HEK293 (cell line): ENCODE measurements at regions not wholly inside any gene's neighbourhood (a gene's known extent, or its start where the extent isn't known, plus 50 kb on each side); places are given as distances from the start of the nearest gene placed in this dataset.

ENCODE experiments used
- CTCF ChIA-PET: fragments of 350-600 bp; formaldehyde crosslinking; extraction: SDS; loops from one replicate; lab custom pipeline; 2021; ENCODE audit warnings: antibody characterized with exemption; lab: Yijun Ruan, JAX
- POLR2A ChIA-PET: fragments of 300-600 bp; formaldehyde crosslinking; extraction: SDS; loops from one replicate; lab custom pipeline; 2020; ENCODE audit warnings: antibody characterized with exemption, inconsistent platforms; lab: Yijun Ruan, JAX
- H3K27ac ChIP-seq: fragments of 200-500 bp; sonication (Bioruptor generic); 2 replicates; pipeline ENCODE4 v1.5.1; 2014; ENCODE audit warnings: low read depth, low read length, control low read depth, inconsistent platforms; ENCODE audit errors: extremely low read depth
- H3K36me3 ChIP-seq, 2 experiments: fragments of 200-500 bp in 1 of 2; sonication (Bioruptor generic) in 1 of 2; 1 replicate in 1 of 2; 2 replicates in 1 of 2; pipeline ENCODE4 v1.5.1; 2014 to 2017; ENCODE audit warnings: inconsistent platforms in 2 of 2, low read length in 2 of 2; ENCODE audit not compliant: control insufficient read depth in 2 of 2, insufficient read depth in 1 of 2
- H3K4me1 ChIP-seq: fragments of 200-500 bp; sonication (Bioruptor generic); 2 replicates; pipeline ENCODE4 v1.5.1; 2014; ENCODE audit warnings: mild to moderate bottlenecking, low read length, inconsistent platforms; ENCODE audit not compliant: control insufficient read depth, insufficient read depth
- H3K4me3 ChIP-seq: 2 replicates; pipeline ENCODE4 v1.5.1; 2011; ENCODE audit warnings: low read depth, mild to moderate bottlenecking, control low read depth, low read length, moderate library complexity
- H3K9me3 ChIP-seq: fragments of 200-500 bp; sonication (Bioruptor generic); 2 replicates; pipeline ENCODE4 v1.5.1; 2014; ENCODE audit warnings: low read depth, low read length, inconsistent platforms; ENCODE audit not compliant: control insufficient read depth, insufficient read depth
- BCL11B ChIP-seq: fragments of 450-650 bp; formaldehyde crosslinking; IDR thresholded peaks from 2 replicates; pipeline ENCODE4 v1.5.1; 2016; ENCODE audit warnings: low read depth, missing biosample characterization, missing genetic modification characterization
- KLF17 ChIP-seq: fragments of 450-650 bp; formaldehyde crosslinking; IDR thresholded peaks from 2 replicates; pipeline ENCODE4 v1.5.1; 2016; ENCODE audit warnings: missing biosample characterization, missing genetic modification characterization
- PBX3 ChIP-seq: sonication (generic); formaldehyde crosslinking; IDR thresholded peaks from 2 replicates; pipeline ENCODE4 v1.8.1; 2022; ENCODE audit warnings: mild to moderate bottlenecking, moderate library complexity, missing genetic modification reagents
- SCRT1 ChIP-seq: fragments of 450-650 bp; formaldehyde crosslinking; IDR thresholded peaks from 2 replicates; pipeline ENCODE4 v1.5.1; 2016; ENCODE audit warnings: missing biosample characterization, missing genetic modification characterization, borderline replicate concordance
- TRIM28 ChIP-seq: IDR thresholded peaks from 2 replicates; pipeline ENCODE4 v1.6.1; 2011; ENCODE audit warnings: low read length, control low read depth, borderline replicate concordance
- WT1 ChIP-seq: fragments of 450-650 bp; formaldehyde crosslinking; IDR thresholded peaks from 2 replicates; pipeline ENCODE4 v1.5.1; 2016; ENCODE audit warnings: missing biosample characterization, missing genetic modification characterization
- YY1 ChIP-seq: fragments of 450-650 bp; formaldehyde crosslinking; IDR thresholded peaks from 2 replicates; pipeline ENCODE4 v1.5.1; 2018; ENCODE audit warnings: missing biosample characterization, missing genetic modification characterization
- ZBTB10 ChIP-seq: fragments of 450-650 bp; formaldehyde crosslinking; IDR thresholded peaks from 2 replicates; pipeline ENCODE4 v1.5.1; 2016; ENCODE audit warnings: missing biosample characterization, missing genetic modification characterization
- ZFP41 ChIP-seq: fragments of 450-650 bp; formaldehyde crosslinking; IDR thresholded peaks from 2 replicates; pipeline ENCODE4 v1.5.1; 2016; ENCODE audit warnings: missing biosample characterization, missing genetic modification characterization, borderline replicate concordance
- ZNF121 ChIP-seq: fragments of 450-650 bp; formaldehyde crosslinking; IDR thresholded peaks from 2 replicates; pipeline ENCODE4 v1.5.1; 2016; ENCODE audit warnings: missing biosample characterization, missing genetic modification characterization
- ZNF2 ChIP-seq: fragments of 450-650 bp; formaldehyde crosslinking; IDR thresholded peaks from 2 replicates; pipeline ENCODE4 v1.5.1; 2016; ENCODE audit warnings: missing biosample characterization, missing genetic modification characterization
- ZNF292 ChIP-seq: fragments of 450-650 bp; formaldehyde crosslinking; IDR thresholded peaks from 2 replicates; pipeline ENCODE4 v1.5.1; 2016; ENCODE audit warnings: low read depth, missing biosample characterization, missing genetic modification characterization, borderline replicate concordance
- ZNF513 ChIP-seq: fragments of 450-650 bp; IDR thresholded peaks from 2 replicates; pipeline ENCODE4 v1.5.1; 2018; ENCODE audit warnings: missing biosample characterization, missing genetic modification characterization
- ZNF518A ChIP-seq: fragments of 450-650 bp; formaldehyde crosslinking; conservative IDR thresholded peaks from 2 replicates; pipeline ENCODE4 v1.5.1; 2016; ENCODE audit warnings: low read depth, missing biosample characterization, missing genetic modification characterization
- ZNF548 ChIP-seq: fragments of 450-650 bp; formaldehyde crosslinking; IDR thresholded peaks from 2 replicates; pipeline ENCODE4 v1.5.1; 2016; ENCODE audit warnings: missing biosample characterization, missing genetic modification characterization
- ZNF549 ChIP-seq: fragments of 450-650 bp; IDR thresholded peaks from 2 replicates; pipeline ENCODE4 v1.5.1; 2018; ENCODE audit warnings: missing biosample characterization, missing genetic modification characterization, mild to moderate bottlenecking, inconsistent platforms, moderate library complexity
- ZNF555 ChIP-seq: fragments of 450-650 bp; formaldehyde crosslinking; conservative IDR thresholded peaks from 2 replicates; pipeline ENCODE4 v1.5.1; 2017; ENCODE audit warnings: missing biosample characterization, mild to moderate bottlenecking, missing genetic modification characterization, inconsistent platforms
- ZNF585B ChIP-seq: fragments of 450-650 bp; formaldehyde crosslinking; IDR thresholded peaks from 2 replicates; pipeline ENCODE4 v1.5.1; 2016; ENCODE audit warnings: missing biosample characterization, missing genetic modification characterization

GRCh38 chr2:495745-496275, 181.4 kb downstream of the TMEM18 start:
- H3K4me3 ChIP-seq, result no peak overlapping the region
- no peaks in the 10 kb centered on the region for H3K4me1 ChIP-seq
- ChIA-PET CTCF (no interaction called here), POLR2A (no interaction called here)
- no peak overlapping the region for H3K27ac ChIP-seq
- TF ChIP-seq ZNF518A (tag by site-specific recombination) (no peak), ZNF548 (tag by site-specific recombination) (no peak), WT1 (tag by site-specific recombination) (no peak), ZNF2 (no peak), TRIM28 (no peak), ZNF585B (tag by site-specific recombination) (no peak), ZNF292 (no peak), ZBTB10 (tag by site-specific recombination) (no peak), ZNF555 (tag by site-specific recombination) (no peak), ZNF513 (tag by site-specific recombination) (no peak), ZNF121 (tag by site-specific recombination) (no peak), ZNF549 (no peak)
- no peaks in the 10 kb centered on the region for H3K36me3 ChIP-seq
- H3K9me3 ChIP-seq, result no peaks in the 10 kb centered on the region

- Histone ChIP-seq H3K4me3 (no peak overlapping the region), H3K36me3 (no peaks in the 10 kb centered on the region), H3K27ac (no peak overlapping the region), H3K9me3 (no peaks in the 10 kb centered on the region), H3K4me1 (no peaks in the 10 kb centered on the region)
- ChIA-PET POLR2A (no interaction called here), CTCF (no interaction called here)
- TF ChIP-seq PBX3 (CRISPR knock-in tag), result no peak
- TF ChIP-seq BCL11B (tag by site-specific recombination), result no peak
- no peak for TF ChIP-seq YY1 (tag by site-specific recombination)
- no peak for TF ChIP-seq ZFP41 (tag by site-specific recombination)
- no peak for TF ChIP-seq KLF17 (tag by site-specific recombination)
- TF ChIP-seq SCRT1 (tag by site-specific recombination), result no peak
Measured at GRCh38 chr2:494853-495252, 182.4 kb downstream of the TMEM18 start.
